ENCODE measurements at regions not wholly inside any gene's neighbourhood (a gene's known extent, or its start where the extent isn't known, plus 50 kb on each side); places are given as distances from the start of the nearest gene placed in this dataset.

GRCh38 chr3:74479915-74480314 is 134.5 kb downstream of the CNTN3 start:
- no peak overlapping the region for H3K9ac ChIP-seq (ENCODE audit: low read length)
- H3K36me3 ChIP-seq (replicated peaks; ENCODE audit: insufficient read depth, low read length), result no peaks in the 10 kb centered on the region
- DNase-seq, result no peak
- H3K27me3 ChIP-seq (replicated peaks; ENCODE audit: insufficient read depth, low read length), result no peaks in the 10 kb centered on the region
- no peaks in the 10 kb centered on the region; the same call in 1 of the 2 replicates for H3K9me3 ChIP-seq (replicated peaks; ENCODE audit: insufficient read depth, low read length)
- H3F3A ChIP-seq (ENCODE audit: insufficient read depth, low read length), result no peaks in the 10 kb centered on the region
- no peak overlapping the region for H3K27ac ChIP-seq (ENCODE audit: low read length)
- H4K20me1 ChIP-seq (ENCODE audit: insufficient read depth, low read length), result no peaks in the 10 kb centered on the region
- no peaks in the 10 kb centered on the region for H3K79me2 ChIP-seq (ENCODE audit: low read length)
- TF ChIP-seq EZH2phosphoT487 (IDR thresholded peaks at IDR 0.05; ENCODE audit: low read length) (no peak), EZH2 (optimal IDR thresholded peaks at IDR 0.05; ENCODE audit: low read depth, low read length) (no peak), CTCF (IDR thresholded peaks at IDR 0.05; ENCODE audit: low read length) (no peak)
- H3K4me3 ChIP-seq (ENCODE audit: low read length), result no peak overlapping the region
- no peak overlapping the region for H2AFZ ChIP-seq (ENCODE audit: low read length)
- no peak overlapping the region for H3K4me2 ChIP-seq (ENCODE audit: low read depth, low read length)
- H3K4me1 ChIP-seq (ENCODE audit: low read length), result no peaks in the 10 kb centered on the region
- no peaks in the 10 kb centered on the region for H3K9me2 ChIP-seq (replicated peaks; ENCODE audit: insufficient read depth, low read length)

- H3K36me3 ChIP-seq (replicated peaks; ENCODE audit: insufficient read depth, low read length), result no peaks in the 10 kb centered on the region
- no peak overlapping the region for H3K4me2 ChIP-seq (ENCODE audit: low read depth, low read length)
- no peak overlapping the region for H3K27ac ChIP-seq (ENCODE audit: low read length)
- no peak for TF ChIP-seq CTCF (IDR thresholded peaks at IDR 0.05; ENCODE audit: low read length)
- no peak for TF ChIP-seq EZH2phosphoT487 (IDR thresholded peaks at IDR 0.05; ENCODE audit: low read length)
- no peak for TF ChIP-seq EZH2 (optimal IDR thresholded peaks at IDR 0.05; ENCODE audit: low read depth, low read length)
- no peaks in the 10 kb centered on the region for H3K79me2 ChIP-seq (ENCODE audit: low read length)
- no peaks in the 10 kb centered on the region for H3K27me3 ChIP-seq (replicated peaks; ENCODE audit: insufficient read depth, low read length)
- H3K4me3 ChIP-seq (ENCODE audit: low read length), result no peak overlapping the region
- no peaks in the 10 kb centered on the region for H3F3A ChIP-seq (ENCODE audit: insufficient read depth, low read length)
- DNase-seq, result no peak
- H3K9ac ChIP-seq (ENCODE audit: low read length), result no peak overlapping the region
- no peaks in the 10 kb centered on the region for H3K4me1 ChIP-seq (ENCODE audit: low read length)
- H4K20me1 ChIP-seq (ENCODE audit: insufficient read depth, low read length), result no peaks in the 10 kb centered on the region
- no peak overlapping the region for H2AFZ ChIP-seq (ENCODE audit: low read length)
- no peaks in the 10 kb centered on the region for H3K9me2 ChIP-seq (replicated peaks; ENCODE audit: insufficient read depth, low read length)
- no peaks in the 10 kb centered on the region for H3K9me3 ChIP-seq (replicated peaks; ENCODE audit: insufficient read depth, low read length)
These were observed 144.1 kb downstream of the CNTN3 start for GRCh38 chr3:74470313-74470712.

- H3K4me1 ChIP-seq (ENCODE audit: low read length), result no peaks in the 10 kb centered on the region
- no peaks in the 10 kb centered on the region for H3F3A ChIP-seq (ENCODE audit: insufficient read depth, low read length)
- no peak overlapping the region for H3K27ac ChIP-seq (ENCODE audit: low read length)
- no peaks in the 10 kb centered on the region for H3K9me3 ChIP-seq (replicated peaks; ENCODE audit: insufficient read depth, low read length)
- DNase-seq, result no peak
- H3K36me3 ChIP-seq (replicated peaks; ENCODE audit: insufficient read depth, low read length), result no peaks in the 10 kb centered on the region
- no peak overlapping the region for H3K9ac ChIP-seq (ENCODE audit: low read length)
- no peaks in the 10 kb centered on the region for H3K27me3 ChIP-seq (replicated peaks; ENCODE audit: insufficient read depth, low read length)
- TF ChIP-seq CTCF (IDR thresholded peaks at IDR 0.05; ENCODE audit: low read length) (no peak), EZH2 (optimal IDR thresholded peaks at IDR 0.05; ENCODE audit: low read depth, low read length) (no peak), EZH2phosphoT487 (IDR thresholded peaks at IDR 0.05; ENCODE audit: low read length) (no peak)
- no peak overlapping the region for H3K4me2 ChIP-seq (ENCODE audit: low read depth, low read length)
- H3K79me2 ChIP-seq (ENCODE audit: low read length), result no peaks in the 10 kb centered on the region
- H3K4me3 ChIP-seq (ENCODE audit: low read length), result no peak overlapping the region
- no peaks in the 10 kb centered on the region for H3K9me2 ChIP-seq (replicated peaks; ENCODE audit: insufficient read depth, low read length)
- H2AFZ ChIP-seq (ENCODE audit: low read length), result no peak overlapping the region
- H4K20me1 ChIP-seq (ENCODE audit: insufficient read depth, low read length), result no peaks in the 10 kb centered on the region
These were observed 144.7 kb downstream of the CNTN3 start for GRCh38 chr3:74469713-74470112.
